NOMO-1 treated with DMSO at 0.1 percent for 48 hours (cell line): ENCODE measurements at regions not wholly inside any gene's neighbourhood (a gene's known extent, or its start where the extent isn't known, plus 50 kb on each side); places are given as distances from the start of the nearest gene placed in this dataset.
"Not testable (repeated sequence)": the region's sequence is repeated elsewhere in the genome, so short reads cannot be mapped to it uniquely, and the experiment has no call there.

ENCODE experiments used
- DNase-seq: peaks from one replicate; lab custom pipeline; 2025; ENCODE audit not compliant: unreplicated experiment; lab: John Stamatoyannopoulos, UW

GRCh38 chr7:17085186-17085585 is 203.4 kb upstream of the AGR3 start:
- no peak for DNase-seq

GRCh38 chr7:17086403-17086802 is 204.6 kb upstream of the AGR3 start:
- DNase-seq = no peak

GRCh38 chr7:17090751-17091150 is 207.7 kb upstream of the AHR start:
- DNase-seq = no peak

- peak; percentile 37 for DNase-seq
Observed at GRCh38 chr7:17093461-17093860, 205.0 kb upstream of the AHR start.

- no peak for DNase-seq
Observed at GRCh38 chr7:17094963-17095574, 203.4 kb upstream of the AHR start.

GRCh38 chr7:17095931-17096330 is 202.5 kb upstream of the AHR start:
- DNase-seq = no peak

GRCh38 chr7:17097668-17098297 is 200.7 kb upstream of the AHR start:
- no peak for DNase-seq

GRCh38 chr7:17098515-17098914 is 199.9 kb upstream of the AHR start:
- DNase-seq = no peak

- DNase-seq = no peak
Observed at GRCh38 chr7:17099083-17099973, 199.1 kb upstream of the AHR start.

GRCh38 chr7:17099974-17100509 is 198.4 kb upstream of the AHR start:
- DNase-seq = not testable (repeated sequence)

GRCh38 chr7:17101207-17101696 is 197.2 kb upstream of the AHR start:
- no peak for DNase-seq

- DNase-seq = no peak
Observed at GRCh38 chr7:17103170-17103569, 195.3 kb upstream of the AHR start.

- no peak for DNase-seq
Observed at GRCh38 chr7:17103984-17104383, 194.5 kb upstream of the AHR start.

- no peak for DNase-seq
Observed at GRCh38 chr7:17104419-17104818, 194.0 kb upstream of the AHR start.

GRCh38 chr7:17105701-17106100 is 192.8 kb upstream of the AHR start:
- no peak for DNase-seq

GRCh38 chr7:17108049-17108584 is 190.3 kb upstream of the AHR start:
- DNase-seq = no peak

GRCh38 chr7:17109020-17109419 is 189.4 kb upstream of the AHR start:
- DNase-seq = no peak

- DNase-seq = not testable (repeated sequence)
Observed at GRCh38 chr7:17113770-17114169, 184.7 kb upstream of the AHR start.

- no peak for DNase-seq
Observed at GRCh38 chr7:17118412-17118811, 180.0 kb upstream of the AHR start.

- peak; percentile 34 for DNase-seq
Observed at GRCh38 chr7:17120756-17121155, 177.7 kb upstream of the AHR start.

GRCh38 chr7:17121671-17122070 is 176.8 kb upstream of the AHR start:
- no peak for DNase-seq
